IMR-90 (cell line): ENCODE measurements at regions not wholly inside any gene's neighbourhood (a gene's known extent, or its start where the extent isn't known, plus 50 kb on each side); places are given as distances from the start of the nearest gene placed in this dataset.
A peak's percentile ranks its signal among the peaks of the same experiment; 100 is the strongest.

Source experiments
- ATAC-seq: fragments of 200-7000 bp; cut with Tn5 transposase; 2 replicates; pipeline ENCODE4 v1.9.1; 2020; ENCODE audit warnings: low read depth, mild to moderate bottlenecking, moderate library complexity
- BruUV-seq: library from RNA; stranded (reverse); fragments of 400-500 nt; replicated peaks from 2 replicates; lab custom pipeline; 2021; lab: Mats Ljungman, UMichigan
- CTCF ChIA-PET: fragments of 300-600 bp; formaldehyde crosslinking; extraction: SDS; loops from one replicate; lab custom pipeline; 2021; ENCODE audit warnings: antibody characterized with exemption; lab: Yijun Ruan, JAX
- POLR2A ChIA-PET: fragments of 300-600 bp; sonication (Branson Sonifier 250); formaldehyde crosslinking; loops from one replicate; lab custom pipeline; 2022; ENCODE audit warnings: antibody characterized with exemption; ENCODE audit not compliant: unreplicated experiment; lab: Charles Lee
- DNase-seq: peaks from one replicate; pipeline ENCODE4 v3.0.0; 2013
- H2AFZ ChIP-seq: replicated peaks from 2 replicates; pipeline ENCODE3; 2013; ENCODE audit warnings: low read length, mild to moderate bottlenecking; ENCODE audit not compliant: poor library complexity
- H2AK5ac ChIP-seq: 2 replicates; pipeline ENCODE4 v1.6.1; 2013; ENCODE audit warnings: low read depth, low read length, inconsistent platforms
- H2AK9ac ChIP-seq: replicated peaks from 2 replicates; pipeline ENCODE3; 2013; ENCODE audit warnings: mild to moderate bottlenecking, low read depth, low read length, moderate library complexity; ENCODE audit not compliant: poor library complexity
- H2BK120ac ChIP-seq: 2 replicates; pipeline ENCODE4 v1.6.1; 2013; ENCODE audit warnings: low read depth, low read length, inconsistent platforms
- H2BK15ac ChIP-seq: 3 replicates; pipeline ENCODE4 v1.6.1; 2013; ENCODE audit warnings: low read depth, low read length, inconsistent platforms
- H2BK20ac ChIP-seq: 2 replicates; pipeline ENCODE4 v1.6.1; 2013; ENCODE audit warnings: low read depth, mild to moderate bottlenecking, inconsistent platforms, low read length, moderate library complexity
- H2BK5ac ChIP-seq: 2 replicates; pipeline ENCODE4 v1.6.1; 2013; ENCODE audit warnings: mild to moderate bottlenecking, low read depth, low read length, inconsistent platforms; ENCODE audit not compliant: poor library complexity, severe bottlenecking
- H3K14ac ChIP-seq: replicated peaks from 2 replicates; pipeline ENCODE4 v1.6.1; 2013; ENCODE audit warnings: low read depth, low read length, inconsistent platforms
- H3K18ac ChIP-seq: 2 replicates; pipeline ENCODE4 v1.6.1; 2013; ENCODE audit warnings: low read depth, low read length, control low read depth
- H3K23ac ChIP-seq: 2 replicates; pipeline ENCODE4 v1.6.1; 2013; ENCODE audit warnings: low read depth, low read length, inconsistent platforms
- H3K27ac ChIP-seq: 2 replicates; pipeline ENCODE4 v1.5.1; 2013; ENCODE audit warnings: mild to moderate bottlenecking, control low read depth, low read length; ENCODE audit not compliant: insufficient read depth
- H3K27me3 ChIP-seq: 2 replicates; pipeline ENCODE4 v1.6.1; 2013; ENCODE audit warnings: low read length; ENCODE audit not compliant: control insufficient read depth, insufficient read depth
- H3K36me3 ChIP-seq: 2 replicates; pipeline ENCODE4 v1.6.1; 2013; ENCODE audit warnings: low read length, mixed read lengths; ENCODE audit not compliant: control insufficient read depth, insufficient read depth
- H3K4ac ChIP-seq: 2 replicates; pipeline ENCODE4 v1.6.1; 2013; ENCODE audit warnings: low read depth, low read length, inconsistent platforms
- H3K4me1 ChIP-seq: 2 replicates; pipeline ENCODE4 v1.6.1; 2013; ENCODE audit warnings: low read length, mixed read lengths; ENCODE audit not compliant: control insufficient read depth, insufficient read depth
- H3K4me2 ChIP-seq: 2 replicates; pipeline ENCODE4 v1.6.1; 2013; ENCODE audit warnings: low read depth, mild to moderate bottlenecking, control low read depth, low read length, moderate library complexity
- H3K4me3 ChIP-seq: 2 replicates; pipeline ENCODE4 v1.5.1; 2013; ENCODE audit warnings: low read depth, mild to moderate bottlenecking, control low read depth, low read length, moderate library complexity; ENCODE audit not compliant: insufficient read depth
- H3K56ac ChIP-seq: 2 replicates; pipeline ENCODE4 v1.6.1; 2013; ENCODE audit warnings: low read length, inconsistent platforms; ENCODE audit not compliant: insufficient read depth; ENCODE audit errors: extremely low read depth
- H3K79me1 ChIP-seq, 2 experiments: 2 replicates each; pipeline ENCODE4 v1.6.1; 2013; ENCODE audit warnings: low read length in 2 of 2, inconsistent platforms in 1 of 2, low read depth in 1 of 2
- H3K9ac ChIP-seq: 2 replicates; pipeline ENCODE4 v1.6.1; 2013; ENCODE audit warnings: low read depth, low read length, control low read depth
- H3K9me1 ChIP-seq: 2 replicates; pipeline ENCODE4 v1.6.1; 2013; ENCODE audit warnings: low read length, inconsistent platforms; ENCODE audit not compliant: insufficient read depth
- H3K9me3 ChIP-seq: 2 replicates; pipeline ENCODE4 v1.6.1; 2013; ENCODE audit warnings: low read length; ENCODE audit not compliant: control insufficient read depth, insufficient read depth
- H4K20me1 ChIP-seq: 2 replicates; pipeline ENCODE4 v1.6.1; 2013; ENCODE audit warnings: low read length, inconsistent platforms; ENCODE audit not compliant: insufficient read depth
- H4K5ac ChIP-seq: 2 replicates; pipeline ENCODE4 v1.6.1; 2013; ENCODE audit warnings: mild to moderate bottlenecking, low read depth, low read length, control low read depth
- H4K8ac ChIP-seq, 2 experiments: 2 replicates each; pipeline ENCODE4 v1.6.1; 2013; ENCODE audit warnings: low read depth in 2 of 2, low read length in 2 of 2, control low read depth in 1 of 2, inconsistent platforms in 1 of 2
- H4K91ac ChIP-seq: 2 replicates; pipeline ENCODE4 v1.6.1; 2013; ENCODE audit warnings: low read depth, low read length, inconsistent platforms; ENCODE audit not compliant: insufficient read depth
- CEBPB ChIP-seq: IDR thresholded peaks from 2 replicates; pipeline ENCODE4 v1.6.1; 2012; ENCODE audit warnings: low read depth, low read length, improper control_type of control experiment
- CHD1 ChIP-seq: IDR thresholded peaks from 2 replicates; pipeline ENCODE4 v1.6.1; 2012; ENCODE audit warnings: low read depth, low read length, improper control_type of control experiment
- FOS ChIP-seq: fragments of 150-350 bp; IDR thresholded peaks from 2 replicates; pipeline ENCODE4 v1.6.1; 2016; ENCODE audit warnings: low read depth, low read length
- MAZ ChIP-seq: IDR thresholded peaks from 2 replicates; pipeline ENCODE4 v1.6.1; 2012; ENCODE audit warnings: low read depth, mild to moderate bottlenecking, low read length, improper control_type of control experiment, moderate library complexity, borderline replicate concordance
- MXI1 ChIP-seq: IDR thresholded peaks from 2 replicates; pipeline ENCODE4 v1.6.1; 2012; ENCODE audit warnings: low read depth, mild to moderate bottlenecking, low read length, moderate library complexity, borderline replicate concordance
- RAD21 ChIP-seq: IDR thresholded peaks from 2 replicates; pipeline ENCODE4 v1.6.1; 2012; ENCODE audit warnings: low read length, improper control_type of control experiment
- RCOR1 ChIP-seq: IDR thresholded peaks from 2 replicates; pipeline ENCODE4 v1.6.1; 2012; ENCODE audit warnings: mild to moderate bottlenecking, low read length, improper control_type of control experiment; ENCODE audit not compliant: insufficient replicate concordance
- RFX5 ChIP-seq: IDR thresholded peaks from 2 replicates; pipeline ENCODE4 v1.8.0; 2012; ENCODE audit warnings: low read depth, mild to moderate bottlenecking, low read length, moderate library complexity
- SMC3 ChIP-seq: fragments of 150-350 bp; IDR thresholded peaks from 2 replicates; pipeline ENCODE4 v1.6.1; 2016; ENCODE audit warnings: low read depth, mild to moderate bottlenecking, antibody characterized with exemption, low read length, moderate library complexity
- WGBS, 2 experiments: methylation state at CpG; one replicate each; pipeline versions ENCODE4 v1.1.5 to v1.1.7; 2013; ENCODE audit warnings: missing lambda C conversion rate in 2 of 2; ENCODE audit not compliant: insufficient read length in 1 of 2; ENCODE audit errors: extremely low coverage in 2 of 2; 5-methylcytosine and 5-hydroxymethylcytosine counted together
- dilution Hi-C: fragments of 300-500 bp; cut with HindIII; formaldehyde crosslinking; loops from one replicate; pipeline ENCODE4 v1.14.3; 2018; ENCODE audit warnings: low sequenced_read_pairs; ENCODE audit not compliant: unreplicated experiment
- in situ Hi-C: fragments of 300-500 bp; cut with MboI; formaldehyde crosslinking; loops from 3 replicates; pipeline ENCODE4 v1.14.3; 2019; ENCODE audit warnings: low sequenced_read_pairs, inconsistent platforms, mixed read lengths
- intact Hi-C: fragments of 100-400 bp; cut with micrococcal nuclease; formaldehyde crosslinking; loops from 2 replicates; pipeline ENCODE4 v1.10.0; 2022

DNA sequence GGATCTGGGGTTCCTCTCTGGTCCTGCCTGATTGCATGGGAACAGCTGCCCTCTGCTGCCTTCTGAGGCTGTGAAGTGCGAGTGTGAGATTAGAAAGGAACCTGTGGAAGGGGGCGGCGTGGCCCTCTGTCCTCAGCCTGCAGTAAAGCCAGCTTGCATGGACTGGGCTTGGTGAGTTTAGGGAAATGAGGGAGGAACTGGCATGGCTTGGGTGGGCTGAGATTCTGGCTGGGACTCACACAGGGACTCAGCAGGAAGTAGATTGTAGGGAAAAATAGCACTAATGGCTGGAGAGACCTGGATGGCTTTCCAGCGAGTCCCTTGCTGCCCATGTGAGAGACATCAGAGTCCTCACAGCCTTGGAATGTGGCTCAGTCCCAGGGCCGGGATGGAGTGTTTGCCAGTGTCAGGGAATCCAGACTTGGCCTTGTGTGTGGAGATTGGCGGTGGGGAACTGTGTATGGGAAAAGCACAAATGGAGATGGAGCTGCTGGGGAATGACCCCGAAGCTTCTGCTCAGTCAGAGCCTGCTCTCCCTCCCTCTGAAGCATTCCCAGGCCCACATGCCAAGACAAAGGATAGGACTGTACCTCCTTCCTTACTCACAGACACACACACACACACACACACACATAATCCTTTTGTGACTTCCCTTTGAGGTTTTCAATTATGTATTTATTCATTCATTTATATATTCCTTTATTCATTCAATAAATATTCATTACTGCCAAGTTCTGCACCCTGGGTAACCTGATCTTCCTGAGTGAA lies 115.4 kb downstream of the ACAA2 start:
- H2AK5ac ChIP-seq = no peak overlapping the region
- in situ Hi-C loops (no loop called here), intact Hi-C loops (loop anchor here (10.0 kb wide), 1 partner anchor 133 kb away; the partner anchor contains the start of gene LIPG), dilution Hi-C loops (no loop called here)
- H3K56ac ChIP-seq = no peak overlapping the region
- no peaks in the 10 kb centered on the region for H4K20me1 ChIP-seq
- no peaks in the 10 kb centered on the region for H3K36me3 ChIP-seq
- H4K91ac ChIP-seq = no peak overlapping the region; the same call in 1 of the 2 replicates
- H3K79me1 ChIP-seq = no peaks in the 10 kb centered on the region
- ChIA-PET POLR2A (no interaction called here), CTCF (no interaction called here)
- H3K18ac ChIP-seq = no peak overlapping the region
- no peak for TF ChIP-seq RAD21
- no peak for TF ChIP-seq FOS
- TF ChIP-seq RCOR1 = no peak
- TF ChIP-seq SMC3 = no peak
- no peak for TF ChIP-seq CHD1
- no peak for TF ChIP-seq MXI1
- no peak for TF ChIP-seq RFX5
- no peak for TF ChIP-seq MAZ
- TF ChIP-seq CEBPB = no peak
- no peak overlapping the region for H3K27ac ChIP-seq
- H4K8ac ChIP-seq = peak overlapping the region in 1 of 2 experiments; percentile 46; a peak in 1 of 4 replicates
- peak overlapping the region; percentile 37 for H2AK9ac ChIP-seq
- peak overlapping the region; percentile 84 for H2AFZ ChIP-seq
- no peak overlapping the region for H3K23ac ChIP-seq
- H3K4me3 ChIP-seq = no peak overlapping the region
- no peak overlapping the region for H4K5ac ChIP-seq
- no peak overlapping the region for H2BK20ac ChIP-seq
- no peak overlapping the region for H3K4me2 ChIP-seq
- DNase-seq = peak; percentile 53
- H2BK120ac ChIP-seq = no peak overlapping the region
- H3K9ac ChIP-seq = no peak overlapping the region
- no peaks in the 10 kb centered on the region for H3K27me3 ChIP-seq
- H2BK15ac ChIP-seq = 0 out of 3 replicates have a peak overlapping the region, but pooled peaks have one; percentile 17
- peak; percentile 82 for ATAC-seq
- H2BK5ac ChIP-seq = no peak overlapping the region
- peak overlapping the region; percentile 16 for H3K14ac ChIP-seq
- peaks cover 4% of the 10 kb centered on the region; the same call in 1 of the 2 replicates for H3K9me1 ChIP-seq
- H3K9me3 ChIP-seq = no peaks in the 10 kb centered on the region
- no CpG with 5 or more reads among the region's 7 CpGs for WGBS, 2 experiments
- peak overlapping the region; percentile 25; the same call in 1 of the 2 replicates for H3K4ac ChIP-seq
- H3K4me1 ChIP-seq = peaks cover 4% of the 10 kb centered on the region; the same call in 1 of the 2 replicates
- no TSS peak for BruUV-seq
